HG02884 (cell line): ENCODE measurements at regions not wholly inside any gene's neighbourhood (a gene's known extent, or its start where the extent isn't known, plus 50 kb on each side); places are given as distances from the start of the nearest gene placed in this dataset.
"Not testable (repeated sequence)": the region's sequence is repeated elsewhere in the genome, so short reads cannot be mapped to it uniquely, and the experiment has no call there.

ENCODE experiments used
- ATAC-seq: cut with Tn5 transposase; IDR thresholded peaks from one replicate; pipeline ENCODE4 v1.9.1; 2021; ENCODE audit warnings: mild to moderate bottlenecking, moderate library complexity; ENCODE audit not compliant: unreplicated experiment

DNA sequence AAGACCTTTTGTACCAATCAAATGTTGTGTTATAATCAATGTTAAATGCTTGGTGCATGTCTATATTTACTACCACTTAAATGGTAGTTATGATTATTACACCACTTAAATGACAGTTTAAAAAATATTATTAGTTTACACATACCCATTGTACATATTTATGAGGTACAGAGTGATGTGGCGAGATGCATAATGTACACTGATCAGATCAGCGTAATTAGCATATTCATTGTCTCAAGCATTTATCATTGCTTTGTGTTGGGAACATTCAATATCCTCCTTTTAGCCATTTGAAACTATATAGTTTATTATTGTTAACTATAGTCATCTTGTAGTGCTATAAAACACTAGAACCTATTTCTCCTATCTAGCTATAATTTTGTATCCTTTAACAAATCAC lies 434.4 kb upstream of the ACTBL2 start:
- ATAC-seq = no peak

DNA sequence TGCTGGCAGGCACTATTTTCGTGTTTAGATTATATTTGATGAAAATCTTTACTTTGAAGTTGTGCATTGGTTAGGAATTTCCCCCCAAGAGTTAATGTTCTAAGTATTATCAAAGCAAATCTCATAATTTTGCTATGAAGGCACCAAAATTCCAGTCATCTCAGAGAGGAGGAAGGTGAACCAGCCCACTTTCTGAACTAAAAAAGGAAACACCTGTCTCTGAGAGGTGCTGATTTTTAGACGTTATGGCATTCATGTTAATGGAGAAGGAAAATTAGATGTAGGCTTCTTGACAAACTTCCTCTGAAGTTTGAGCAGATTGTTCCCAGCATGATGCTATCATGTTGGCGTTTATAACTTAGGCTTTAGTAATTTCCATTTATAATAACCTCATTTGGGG lies 432.9 kb upstream of the ACTBL2 start:
- no peak for ATAC-seq

DNA sequence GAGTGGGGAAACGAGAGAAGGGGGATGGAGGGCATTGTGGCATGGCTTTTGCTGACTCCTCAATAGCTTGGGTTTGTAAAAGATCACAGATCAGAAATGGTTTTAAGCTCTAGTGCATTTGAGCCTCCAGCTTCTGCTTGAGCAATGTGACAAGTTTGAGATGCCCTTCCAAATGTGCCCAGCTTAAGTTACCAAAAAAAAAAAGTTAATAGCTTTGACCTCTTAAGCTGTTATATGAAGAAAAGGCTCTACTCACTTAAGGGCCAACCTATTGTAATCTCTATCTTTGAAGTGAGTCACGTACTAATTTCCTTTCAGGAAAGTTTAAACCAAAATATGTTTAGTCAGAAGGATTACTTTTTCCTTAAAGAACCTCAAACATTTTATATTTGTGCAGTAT lies 428.8 kb upstream of the ACTBL2 start:
- ATAC-seq = no peak

DNA sequence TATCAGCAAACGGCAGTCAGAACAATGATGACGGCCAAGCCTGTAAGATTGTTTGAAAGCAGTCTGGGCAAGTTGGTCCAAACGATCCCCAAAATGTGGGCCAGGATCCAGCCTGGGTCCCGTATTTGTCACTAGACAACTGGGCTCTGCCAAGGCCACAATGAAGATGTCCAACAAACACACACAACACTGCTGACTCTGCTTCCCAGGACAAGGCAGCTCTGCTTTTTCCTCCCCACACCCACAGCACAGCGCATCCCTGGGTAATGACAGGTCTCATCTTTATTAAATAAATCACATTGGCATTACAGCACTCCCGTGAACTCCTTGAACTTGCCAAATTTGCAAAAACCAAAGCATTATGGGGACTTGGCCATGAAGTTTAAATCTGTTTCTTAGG lies 424.1 kb upstream of the ACTBL2 start:
- ATAC-seq = no peak

DNA sequence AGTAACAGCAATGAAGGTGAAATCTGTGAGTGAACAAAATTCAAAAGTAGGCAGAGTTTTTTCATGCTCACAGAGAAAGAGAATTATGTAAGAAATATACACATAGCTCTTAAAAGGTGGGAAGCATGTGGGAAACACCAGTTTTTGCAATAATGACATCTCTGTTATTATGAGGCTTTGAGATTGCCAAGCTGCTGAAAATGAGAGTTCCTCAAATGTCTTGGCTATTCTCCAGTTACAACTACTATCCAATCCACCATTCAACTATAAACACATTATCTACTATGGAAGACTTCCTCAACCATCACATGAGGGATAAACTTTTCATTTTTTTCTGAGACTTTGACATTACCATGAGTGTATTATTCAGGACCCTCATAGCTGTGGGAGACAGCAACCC lies 420.8 kb upstream of the ACTBL2 start:
- no peak for ATAC-seq

DNA sequence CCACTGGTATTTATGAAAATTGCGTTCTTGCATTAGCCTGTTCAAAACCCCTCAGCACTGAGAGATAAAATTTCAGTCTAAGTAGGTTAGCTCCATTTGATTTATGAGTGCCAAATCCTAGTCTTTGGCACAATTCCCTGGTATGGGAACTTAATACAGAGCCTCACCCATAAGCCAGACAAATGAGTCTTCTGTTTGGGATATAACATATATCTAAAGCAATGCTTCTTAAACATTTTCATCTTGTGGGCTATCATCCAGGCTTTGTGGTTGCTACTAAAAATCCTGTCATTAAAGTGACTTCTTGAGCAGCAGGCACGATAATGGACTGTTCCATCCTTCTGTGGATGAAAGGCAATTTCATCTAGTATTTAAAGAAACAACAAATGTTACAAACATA lies 419.5 kb upstream of the ACTBL2 start:
- ATAC-seq = no peak

DNA sequence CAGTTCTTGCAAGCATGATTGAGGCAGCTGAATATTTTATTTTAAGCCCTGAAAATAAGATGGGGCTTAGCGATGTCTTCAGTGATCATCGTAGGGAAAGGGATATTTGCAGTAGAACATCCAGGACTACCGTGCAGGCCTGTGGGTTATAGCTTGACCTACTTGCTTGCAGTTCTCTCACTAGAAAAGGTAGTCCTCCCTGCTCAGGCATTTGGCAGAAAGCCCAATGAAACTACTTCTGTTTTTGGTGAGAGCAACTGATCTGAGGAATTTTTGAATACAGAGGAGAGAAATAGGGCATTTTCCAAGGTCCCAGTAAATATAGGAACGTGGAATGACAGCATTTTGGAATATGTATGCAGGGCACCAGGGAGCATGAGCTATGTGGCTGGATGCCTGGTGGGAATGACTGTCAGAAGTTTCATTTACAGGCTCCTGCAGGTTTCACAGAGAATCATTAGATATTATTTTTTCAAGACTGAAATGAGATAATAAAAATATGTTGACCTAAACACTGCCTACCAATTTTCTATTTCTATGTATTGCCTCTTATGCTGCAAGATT lies 417.9 kb upstream of the ACTBL2 start:
- ATAC-seq = no peak

DNA sequence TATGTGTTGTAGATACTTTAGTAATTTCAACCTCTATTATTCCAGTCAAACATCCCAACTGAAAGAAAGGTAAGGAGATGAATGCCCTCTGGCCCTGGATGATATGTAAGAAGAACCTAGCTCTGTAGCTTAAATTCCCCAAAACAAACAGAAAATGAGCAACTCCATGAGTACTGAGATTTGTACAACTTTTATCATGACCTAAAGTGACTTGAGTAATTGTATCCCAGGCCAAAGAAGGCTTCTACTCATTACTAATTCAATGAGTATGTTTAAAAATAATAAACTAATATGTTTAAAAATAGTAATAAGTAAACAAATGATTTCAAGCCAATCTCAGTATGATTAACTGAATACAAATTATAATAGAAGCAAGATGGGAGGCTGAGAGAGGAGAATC lies 414.0 kb upstream of the ACTBL2 start:
- ATAC-seq = no peak

DNA sequence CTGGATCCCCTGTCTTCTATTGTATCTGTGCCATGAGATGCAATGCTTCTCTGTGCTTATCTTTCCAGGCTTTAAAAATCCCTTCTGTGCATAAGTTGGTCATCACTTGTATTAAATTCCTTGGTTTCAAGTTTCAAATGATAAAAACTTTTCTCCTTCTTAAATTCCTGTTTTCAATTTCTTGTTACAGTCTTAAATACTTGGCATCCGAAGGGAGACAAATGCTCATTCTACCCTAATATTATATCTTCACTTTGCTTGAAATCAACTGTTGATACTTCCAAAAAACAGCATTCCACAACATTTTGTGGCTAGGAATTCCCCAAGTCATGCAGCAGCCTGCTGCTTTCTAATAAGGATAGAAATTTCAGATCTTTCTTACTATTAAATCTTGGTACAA lies 413.2 kb upstream of the ACTBL2 start:
- no peak for ATAC-seq

DNA sequence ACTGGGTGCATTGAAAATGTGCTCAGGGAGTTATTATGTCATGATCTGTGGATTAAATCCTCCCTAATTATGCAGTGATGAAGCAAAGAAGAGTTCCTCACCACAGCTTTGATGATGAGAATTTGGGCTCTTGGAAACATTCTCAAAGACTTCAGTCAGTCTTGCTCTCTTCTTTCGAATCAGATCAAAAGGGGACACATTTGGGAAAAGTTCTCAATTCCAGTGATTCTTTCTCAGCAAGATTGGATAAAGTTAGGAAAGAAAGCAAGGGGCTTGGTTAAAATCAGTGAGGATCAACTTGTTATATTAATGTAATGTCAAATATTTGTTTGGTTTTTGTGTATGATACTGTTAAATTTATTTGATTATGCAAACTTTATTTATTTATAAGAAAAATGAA lies 411.3 kb upstream of the ACTBL2 start:
- no peak for ATAC-seq

DNA sequence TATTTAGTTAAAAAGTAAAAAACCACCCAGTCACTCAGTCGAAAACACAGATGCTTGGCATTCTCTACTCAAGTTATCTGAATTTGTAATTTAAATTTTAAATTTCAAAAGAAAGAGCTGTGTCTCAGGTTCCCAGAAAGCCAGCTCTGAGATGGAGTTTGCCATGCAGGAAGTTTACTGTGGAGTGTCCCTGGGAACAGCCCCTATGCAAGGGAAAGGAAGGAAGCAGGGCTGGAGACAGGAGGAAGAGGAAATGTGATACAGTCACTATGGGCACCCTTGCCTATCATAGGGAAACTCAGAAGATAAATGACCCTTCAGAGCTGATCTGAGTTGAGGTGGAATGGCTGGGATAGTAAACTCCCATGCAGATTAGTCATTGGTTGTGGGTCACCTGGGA lies 408.8 kb upstream of the ACTBL2 start:
- no peak for ATAC-seq

DNA sequence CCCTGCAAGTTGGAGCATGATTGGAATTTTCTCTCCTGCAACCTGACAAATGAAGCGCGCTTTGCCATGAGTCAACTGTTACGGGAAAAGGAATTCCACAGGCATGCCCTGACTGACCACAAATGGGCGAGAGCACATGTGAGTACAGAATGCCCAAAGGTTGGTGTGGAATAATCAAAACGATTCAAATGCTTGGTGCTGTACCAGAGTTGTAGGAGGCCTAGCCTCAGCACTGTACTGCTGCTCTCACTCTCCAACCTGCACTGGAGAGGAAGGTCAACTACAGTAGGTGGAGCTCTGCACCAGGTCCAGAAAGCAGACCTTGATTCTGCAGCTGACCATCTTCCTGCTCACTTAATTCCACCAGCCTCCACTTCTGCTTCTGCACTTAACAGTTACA lies 406.9 kb upstream of the ACTBL2 start:
- ATAC-seq = no peak

DNA sequence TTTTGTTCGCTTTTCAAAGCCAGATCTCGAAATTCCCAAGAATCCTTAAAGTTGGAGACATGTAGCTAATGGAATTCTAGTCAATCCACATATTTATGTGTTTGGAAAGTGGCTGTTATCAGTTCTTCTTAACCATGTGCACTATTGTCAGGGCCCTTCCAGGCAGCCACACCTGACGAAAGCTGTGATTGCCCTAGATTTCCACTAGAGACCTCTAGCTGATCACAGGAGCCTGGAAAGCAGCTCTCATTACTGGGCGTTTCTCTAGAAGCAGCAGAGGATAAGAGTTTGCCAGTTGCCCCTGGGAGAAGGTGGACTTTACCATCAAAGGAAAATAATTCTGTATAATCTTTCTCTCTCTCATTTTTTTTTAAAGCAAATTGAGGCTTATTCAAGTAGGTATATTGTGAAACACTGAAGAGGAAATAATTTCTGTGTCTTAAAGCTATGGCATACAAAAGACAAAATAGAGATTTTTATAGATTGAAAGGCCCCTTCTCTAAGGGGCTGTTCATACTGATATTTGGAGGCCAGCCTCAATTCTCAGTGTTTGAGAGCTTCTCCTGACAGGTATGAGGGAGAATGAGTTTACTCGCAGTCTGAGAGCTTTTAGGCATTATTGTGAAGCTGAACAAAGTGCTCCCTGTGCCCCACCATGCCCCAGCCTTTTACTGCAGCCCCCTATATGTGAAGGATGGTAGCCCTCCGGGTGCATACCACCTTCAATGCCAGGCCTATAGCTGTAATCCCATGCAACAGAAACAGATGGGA lies 405.4 kb upstream of the ACTBL2 start:
- peak; percentile 52 for ATAC-seq

DNA sequence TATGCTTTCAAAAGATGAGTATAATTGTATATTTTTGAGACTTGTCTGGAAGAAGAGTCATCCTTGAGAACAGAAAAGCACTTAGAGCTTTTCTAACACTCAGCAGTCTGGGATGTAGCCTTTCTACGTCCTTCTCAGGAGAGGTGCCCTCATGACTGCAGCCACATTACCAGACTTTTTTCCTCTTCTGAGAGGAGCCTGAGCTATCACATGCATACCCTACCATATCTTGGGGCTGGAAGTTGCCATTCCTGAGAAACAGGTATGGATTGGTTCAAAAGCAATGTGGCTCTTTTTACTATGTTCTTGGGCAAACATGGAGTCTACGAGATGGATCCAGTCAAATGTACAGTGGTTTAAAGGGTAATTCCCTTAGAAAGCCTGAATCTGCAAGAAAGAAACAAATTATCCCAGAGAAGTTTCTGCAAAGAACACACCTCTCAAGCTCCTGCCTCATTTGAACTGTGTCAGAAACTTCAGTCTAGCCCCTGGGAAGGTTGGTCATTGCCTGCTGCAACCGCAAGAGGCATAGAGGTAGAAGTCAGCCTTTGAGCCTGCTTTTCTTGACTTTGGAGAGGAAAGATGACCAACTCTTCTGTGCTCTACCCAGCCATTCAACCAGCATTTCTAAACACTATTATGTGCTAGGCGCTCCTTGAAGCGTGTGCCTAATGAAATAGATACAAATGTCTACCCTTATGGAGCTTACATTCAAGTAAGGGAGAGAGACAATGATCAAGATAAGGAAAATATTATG lies 401.9 kb upstream of the ACTBL2 start:
- ATAC-seq = no peak

DNA sequence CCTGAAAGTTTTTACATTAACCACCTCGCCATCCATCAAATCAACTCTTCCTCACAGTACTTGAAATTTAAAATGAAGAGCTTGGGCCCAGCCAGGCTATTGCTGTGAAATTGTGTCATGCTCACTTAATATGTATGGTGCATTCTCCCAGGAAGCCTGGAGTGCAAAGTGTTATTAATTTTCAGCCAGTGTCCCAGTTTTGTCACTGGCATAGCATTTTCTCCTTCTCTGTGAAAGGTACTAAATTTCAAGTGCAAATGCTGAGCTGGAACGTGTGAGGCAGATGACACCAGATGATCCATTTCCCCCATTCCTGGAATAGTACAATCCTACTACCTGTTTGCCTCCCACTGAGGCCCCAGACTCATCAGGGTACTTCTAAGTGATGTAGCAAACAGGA lies 397.6 kb upstream of the ACTBL2 start:
- no peak for ATAC-seq

DNA sequence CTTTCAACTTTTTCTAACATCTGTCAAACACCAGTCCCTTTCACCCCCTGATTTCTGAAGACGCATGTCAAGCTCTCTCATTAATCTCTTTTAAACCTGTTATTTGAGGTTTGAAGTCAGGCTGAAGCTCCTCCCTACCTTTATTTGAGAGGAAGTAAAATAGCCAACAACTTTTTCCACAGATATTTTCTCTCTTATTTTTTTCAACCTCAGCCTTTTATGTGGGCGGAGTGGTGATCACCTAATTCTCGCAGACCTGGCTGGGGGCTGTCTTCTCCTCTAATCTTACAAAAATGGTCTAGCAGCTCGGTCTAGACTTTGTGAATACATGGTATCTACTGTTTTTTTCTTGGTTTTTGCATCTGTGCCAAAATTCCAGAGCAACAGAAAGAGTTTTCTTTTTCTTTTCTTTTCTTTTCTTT lies 395.7 kb upstream of the ACTBL2 start:
- no peak for ATAC-seq

DNA sequence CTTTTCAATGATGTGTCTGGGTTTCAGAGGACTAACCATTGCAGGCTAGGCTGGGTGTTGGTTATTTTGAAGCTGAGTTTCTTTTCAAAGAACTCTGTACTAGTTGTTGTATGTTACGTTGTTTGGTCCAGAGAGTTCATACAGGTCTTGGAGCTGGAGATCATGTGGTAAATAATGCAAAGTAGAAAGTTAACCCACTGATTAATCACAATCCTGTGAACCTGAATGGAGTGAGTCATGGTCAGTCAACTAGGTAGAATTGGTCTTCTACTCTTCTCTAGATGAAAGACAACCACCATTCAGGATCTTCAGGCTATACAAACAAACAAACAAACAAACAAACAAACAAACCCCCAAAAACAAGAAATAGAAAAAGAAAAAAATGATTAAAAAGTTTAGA lies 388.9 kb upstream of the ACTBL2 start:
- no peak for ATAC-seq

DNA sequence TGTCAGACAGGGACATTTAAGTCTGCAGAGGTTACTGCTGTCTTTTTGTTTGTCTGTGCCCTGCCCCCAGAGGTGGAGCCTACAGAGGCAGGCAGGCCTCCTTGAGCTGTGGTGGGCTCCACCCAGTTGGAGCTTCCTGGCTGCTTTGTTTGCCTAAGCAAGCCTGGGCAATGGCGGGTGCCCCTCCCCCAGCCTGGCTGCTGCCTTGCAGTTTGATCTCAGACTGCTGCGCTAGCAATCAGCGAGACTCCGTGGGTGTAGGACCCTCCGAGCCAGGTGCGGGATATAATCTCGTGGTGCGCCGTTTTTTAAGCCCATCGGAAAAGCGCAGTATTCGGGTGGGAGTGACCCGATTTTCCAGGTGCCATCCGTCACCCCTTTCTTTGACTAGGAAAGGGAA lies 387.7 kb upstream of the ACTBL2 start:
- not testable (repeated sequence) for ATAC-seq

DNA sequence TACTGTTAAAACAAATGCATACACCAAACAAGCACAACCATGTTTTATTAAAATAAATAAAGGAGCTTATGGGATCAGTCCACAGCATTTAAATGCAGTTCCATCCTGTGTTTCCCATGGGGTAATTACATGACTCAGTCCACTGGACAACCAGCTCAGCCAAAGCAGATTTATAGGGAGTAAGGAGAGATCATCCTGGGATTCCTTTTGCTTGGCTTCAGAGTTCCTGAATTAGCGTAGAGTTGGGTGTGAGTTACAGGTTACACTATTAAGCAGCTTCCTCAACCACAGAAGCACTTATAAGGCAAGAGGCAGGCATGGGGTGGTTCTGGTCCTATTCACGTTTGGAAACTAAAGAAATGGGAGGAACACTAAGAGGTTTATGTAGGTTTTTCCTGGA lies 381.1 kb upstream of the ACTBL2 start:
- ATAC-seq = no peak

DNA sequence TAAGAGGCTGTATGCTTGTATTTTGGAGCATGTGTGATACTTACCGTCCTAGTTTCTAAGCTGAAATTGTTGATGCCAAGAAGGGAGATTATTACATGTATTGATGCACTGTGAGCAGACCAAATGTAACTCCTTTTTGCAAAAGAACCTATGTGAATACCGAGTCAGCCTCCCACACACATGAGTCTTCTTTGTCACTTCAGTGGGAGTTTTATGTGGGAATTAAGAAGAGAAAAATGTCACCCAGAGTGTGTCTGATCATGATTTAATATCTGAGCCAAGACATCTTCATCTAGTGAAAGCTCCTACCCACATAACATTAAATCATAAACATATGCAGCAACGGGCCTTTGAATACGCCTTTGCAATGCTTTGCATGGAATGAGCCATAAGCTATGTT lies 380.3 kb upstream of the ACTBL2 start:
- ATAC-seq = no peak

DNA sequence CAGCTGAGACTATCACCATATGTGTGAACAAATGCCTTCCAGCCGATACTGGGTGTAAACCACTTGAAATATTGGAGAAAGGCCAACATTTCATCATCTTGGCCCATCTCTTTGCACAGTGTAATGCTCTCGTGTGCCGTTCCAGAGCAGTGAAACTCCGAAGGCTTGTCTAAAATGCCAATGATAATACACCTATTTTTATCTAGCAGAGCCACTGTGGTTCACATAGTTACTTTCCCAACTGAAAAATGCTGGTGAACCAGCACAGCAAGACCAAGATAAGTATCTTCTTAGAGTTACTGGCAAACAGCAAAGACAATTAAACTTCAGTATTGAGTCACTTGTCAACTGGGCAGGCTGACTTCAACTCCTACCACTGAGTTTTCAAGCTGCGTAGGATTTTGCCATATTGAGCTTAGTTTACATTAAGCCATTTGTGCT lies 379.9 kb upstream of the ACTBL2 start:
- ATAC-seq = no peak

DNA sequence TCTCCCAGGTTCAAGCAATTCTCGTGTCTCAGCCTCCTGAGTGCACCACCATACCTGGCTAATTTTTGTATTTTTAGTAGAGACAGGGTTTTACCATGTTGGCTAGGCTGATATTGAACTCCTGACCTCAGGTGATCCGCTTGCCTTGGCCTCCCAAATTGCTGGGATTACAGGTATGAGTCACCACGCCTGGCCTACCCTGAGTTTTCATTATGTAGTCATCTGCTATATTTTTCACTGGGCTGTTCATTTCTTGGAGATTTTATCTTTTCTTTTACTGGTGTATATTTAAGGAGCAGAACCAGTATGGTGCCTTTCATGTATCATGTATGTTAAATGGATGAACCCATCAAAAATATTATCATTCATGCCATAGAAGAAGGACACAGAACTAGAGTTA lies 377.0 kb upstream of the ACTBL2 start:
- no peak for ATAC-seq
